Hepatocyte (in vitro differentiated cells): ENCODE measurements at regions not wholly inside any gene's neighbourhood (a gene's known extent, or its start where the extent isn't known, plus 50 kb on each side); places are given as distances from the start of the nearest gene placed in this dataset.

Experiments used
- CTCF ChIP-seq: fragments of 200-600 bp; sonication (generic); IDR thresholded peaks from 2 replicates; pipeline ENCODE4 v1.5.1; 2016; ENCODE audit warnings: antibody characterized with exemption, mild to moderate bottlenecking; ENCODE audit not compliant: poor library complexity
- EZH2 ChIP-seq: fragments of 200-600 bp; sonication (generic); IDR thresholded peaks from 2 replicates; pipeline ENCODE4 v1.6.1; 2016; ENCODE audit warnings: antibody characterized with exemption, mild to moderate bottlenecking, borderline replicate concordance
- EZH2phosphoT487 ChIP-seq: fragments of 200-600 bp; sonication (generic); IDR thresholded peaks from one replicate; pipeline ENCODE4 v1.6.1; 2018; ENCODE audit warnings: antibody characterized with exemption, mild to moderate bottlenecking, low read depth, moderate library complexity; ENCODE audit not compliant: unreplicated experiment, severe bottlenecking

DNA sequence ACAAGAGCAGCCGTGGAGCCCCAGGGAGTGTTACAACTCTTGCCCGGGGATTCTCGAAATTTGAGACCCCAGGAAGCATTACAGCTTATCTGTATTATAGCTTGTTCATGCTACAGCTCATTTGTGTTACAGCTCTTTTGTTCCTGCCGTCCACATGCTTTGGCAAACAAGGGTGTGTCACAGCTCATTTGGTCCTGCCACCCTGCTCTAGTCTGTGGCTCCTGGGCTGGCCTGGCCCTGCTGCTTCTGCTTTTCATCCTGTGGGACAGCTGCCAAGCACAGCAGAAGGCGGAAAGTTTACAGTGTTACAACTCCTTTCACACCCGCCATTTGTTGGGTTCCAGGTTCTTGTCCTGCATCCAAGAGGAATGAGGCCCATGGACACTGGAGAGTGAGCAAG lies 685.0 kb downstream of the SLCO4C1 start:
- no peak for TF ChIP-seq CTCF
- TF ChIP-seq EZH2phosphoT487 = no peak
- no peak for TF ChIP-seq EZH2
